WTC11 (cell line): ENCODE measurements at regions not wholly inside any gene's neighbourhood (a gene's known extent, or its start where the extent isn't known, plus 50 kb on each side); places are given as distances from the start of the nearest gene placed in this dataset.
"Not testable (repeated sequence)": the region's sequence is repeated elsewhere in the genome, so short reads cannot be mapped to it uniquely, and the experiment has no call there.

Experiments
- ATAC-seq: fragments of 200-7000 bp; cut with Tn5 transposase; 2 replicates; pipeline ENCODE4 v1.10.0; 2021; ENCODE audit warnings: mild to moderate bottlenecking, moderate library complexity
- CTCF ChIA-PET: fragments of 300-600 bp; sonication (Branson Sonifier 250); formaldehyde crosslinking; loops from one replicate; lab custom pipeline; 2021; ENCODE audit warnings: antibody characterized with exemption; lab: Charles Lee
- POLR2A ChIA-PET: fragments of 350-600 bp; sonication (Branson Sonifier 250); formaldehyde crosslinking; loops from one replicate; lab custom pipeline; 2021; ENCODE audit warnings: antibody characterized with exemption; lab: Charles Lee
- DNase-seq: peaks from one replicate; pipeline ENCODE4 v3.0.0; 2021; ENCODE audit warnings: low spot score
- H3K27ac Mint-ChIP-seq: 2 replicates; pipeline ENCODE4 v1.8.0; 2021; ENCODE audit warnings: mixed read lengths
- H3K27me3 Mint-ChIP-seq: 2 replicates; pipeline ENCODE4 v1.8.0; 2021; ENCODE audit warnings: low read depth, mild to moderate bottlenecking, moderate library complexity, mixed read lengths
- H3K36me3 Mint-ChIP-seq: 2 replicates; pipeline ENCODE4 v1.8.0; 2021; ENCODE audit warnings: mixed read lengths
- H3K4me1 Mint-ChIP-seq: 2 replicates; pipeline ENCODE4 v1.8.0; 2022; ENCODE audit warnings: mixed read lengths
- H3K4me3 Mint-ChIP-seq: 2 replicates; pipeline ENCODE4 v1.8.0; 2021; ENCODE audit warnings: mild to moderate bottlenecking, moderate library complexity, mixed read lengths
- H3K9me3 Mint-ChIP-seq: 2 replicates; pipeline ENCODE4 v1.8.0; 2021; ENCODE audit warnings: mixed read lengths
- ATF3 ChIP-seq: sonication (generic); formaldehyde crosslinking; conservative IDR thresholded peaks from 2 replicates; pipeline ENCODE4 v1.8.1; 2022; ENCODE audit warnings: mild to moderate bottlenecking, missing genetic modification reagents
- E2F4 ChIP-seq: sonication (generic); formaldehyde crosslinking; IDR thresholded peaks from 2 replicates; pipeline ENCODE4 v1.8.1; 2022; ENCODE audit warnings: low read depth, mild to moderate bottlenecking, moderate library complexity, missing genetic modification reagents, borderline replicate concordance
- ERG ChIP-seq: fragments of 250-450 bp; sonication (Bioruptor Pico); IDR thresholded peaks from 2 replicates; pipeline ENCODE4 v1.8.0; 2021; ENCODE audit warnings: mild to moderate bottlenecking
- ETV6 ChIP-seq: sonication (generic); formaldehyde crosslinking; IDR thresholded peaks from 2 replicates; pipeline ENCODE4 v1.8.1; 2022; ENCODE audit warnings: mild to moderate bottlenecking, missing genetic modification reagents
- FOXJ3 ChIP-seq: sonication (generic); formaldehyde crosslinking; IDR thresholded peaks from 2 replicates; pipeline ENCODE4 v1.9.0; 2021; ENCODE audit warnings: missing genetic modification reagents, mild to moderate bottlenecking, borderline replicate concordance
- FOXK1 ChIP-seq: sonication (generic); formaldehyde crosslinking; IDR thresholded peaks from 2 replicates; pipeline ENCODE4 v1.8.0; 2022; ENCODE audit warnings: mild to moderate bottlenecking, moderate library complexity, missing genetic modification reagents
- FOXP1 ChIP-seq: sonication (generic); formaldehyde crosslinking; IDR thresholded peaks from 2 replicates; pipeline ENCODE4 v1.8.0; 2022; ENCODE audit warnings: missing genetic modification reagents, mild to moderate bottlenecking, moderate library complexity, borderline replicate concordance
- HMGXB4 ChIP-seq: sonication (generic); formaldehyde crosslinking; IDR thresholded peaks from 2 replicates; pipeline ENCODE4 v1.8.1; 2023; ENCODE audit warnings: mild to moderate bottlenecking, moderate library complexity, missing genetic modification reagents
- IRF1 ChIP-seq: sonication (generic); formaldehyde crosslinking; IDR thresholded peaks from 2 replicates; pipeline ENCODE4 v1.8.0; 2023; ENCODE audit warnings: missing genetic modification reagents
- JUN ChIP-seq: sonication (generic); formaldehyde crosslinking; IDR thresholded peaks from 2 replicates; pipeline ENCODE4 v1.8.0; 2023; ENCODE audit warnings: mild to moderate bottlenecking, missing genetic modification reagents
- KAT7 ChIP-seq: sonication (generic); formaldehyde crosslinking; IDR thresholded peaks from 2 replicates; pipeline ENCODE4 v1.8.1; 2023; ENCODE audit warnings: missing genetic modification reagents, mild to moderate bottlenecking, borderline replicate concordance
- PRDM15 ChIP-seq: sonication (generic); formaldehyde crosslinking; IDR thresholded peaks from 2 replicates; pipeline ENCODE4 v1.8.0; 2022; ENCODE audit warnings: missing genetic modification reagents
- PREB ChIP-seq: sonication (generic); formaldehyde crosslinking; IDR thresholded peaks from 2 replicates; pipeline ENCODE4 v1.8.1; 2022; ENCODE audit warnings: mild to moderate bottlenecking, missing genetic modification reagents, moderate library complexity, borderline replicate concordance
- TEAD1 ChIP-seq: sonication (generic); formaldehyde crosslinking; IDR thresholded peaks from 2 replicates; pipeline ENCODE4 v1.8.0; 2022; ENCODE audit warnings: mild to moderate bottlenecking, missing genetic modification reagents
- USF2 ChIP-seq: sonication (generic); formaldehyde crosslinking; IDR thresholded peaks from 2 replicates; pipeline ENCODE4 v1.8.1; 2023; ENCODE audit warnings: mild to moderate bottlenecking, missing genetic modification reagents, moderate library complexity
- ZNF219 ChIP-seq: sonication (generic); formaldehyde crosslinking; IDR thresholded peaks from 2 replicates; pipeline ENCODE4 v1.8.0; 2023; ENCODE audit warnings: missing genetic modification reagents, mild to moderate bottlenecking, borderline replicate concordance
- ZNF232 ChIP-seq: sonication (generic); formaldehyde crosslinking; IDR thresholded peaks from 2 replicates; pipeline ENCODE4 v1.8.0; 2022; ENCODE audit warnings: mild to moderate bottlenecking, missing genetic modification reagents
- ZNF263 ChIP-seq: sonication (generic); formaldehyde crosslinking; IDR thresholded peaks from 2 replicates; pipeline ENCODE4 v1.8.1; 2022; ENCODE audit warnings: low read depth, mild to moderate bottlenecking, moderate library complexity, missing genetic modification reagents
- ZNF396 ChIP-seq: fragments of 250-450 bp; sonication (Bioruptor Pico); IDR thresholded peaks from 2 replicates; pipeline ENCODE4 v1.8.0; 2021; ENCODE audit warnings: mild to moderate bottlenecking, moderate library complexity, borderline replicate concordance
- ZNF671 ChIP-seq: fragments of 250-450 bp; sonication (Bioruptor Pico); IDR thresholded peaks from 2 replicates; pipeline ENCODE4 v1.8.0; 2021; ENCODE audit warnings: mild to moderate bottlenecking

GRCh38 chr13:37173214-37173613 is 67.8 kb upstream of the CSNK1A1L start:
- Mint-ChIP-seq H3K4me3 (no peak overlapping the region), H3K9me3 (no peaks in the 10 kb centered on the region; the same call in 1 of the 2 replicates), H3K27me3 (no peaks in the 10 kb centered on the region), H3K27ac (peak overlapping the region; percentile 7), H3K36me3 (no peaks in the 10 kb centered on the region), H3K4me1 (peaks cover 18% of the 10 kb centered on the region)
- no peak for TF ChIP-seq ZNF232 (CRISPR knock-in tag)
- no peak for TF ChIP-seq ERG
- no peak for TF ChIP-seq IRF1 (CRISPR knock-in tag)
- no peak for TF ChIP-seq HMGXB4 (CRISPR knock-in tag)
- ATAC-seq (0 out of 2 replicates have a peak, but pooled peaks have one; percentile 26), DNase-seq (no peak)
- ChIA-PET CTCF (no interaction called here), POLR2A (no interaction called here)

- POLR2A ChIA-PET, CTCF ChIA-PET, H3K4me3 Mint-ChIP-seq, H3K9me3 Mint-ChIP-seq, H3K36me3 Mint-ChIP-seq, DNase-seq, ATAC-seq, H3K27ac Mint-ChIP-seq, H3K27me3 Mint-ChIP-seq: not testable (repeated sequence)
- peaks cover 18% of the 10 kb centered on the region for H3K4me1 Mint-ChIP-seq
These were observed 66.8 kb upstream of the CSNK1A1L start for GRCh38 chr13:37172226-37172625.

GRCh38 chr13:37168926-37169325 is 63.5 kb upstream of the CSNK1A1L start:
- H3K4me3 Mint-ChIP-seq: no peak overlapping the region
- TF ChIP-seq PRDM15 (CRISPR knock-in tag) (no peak), TEAD1 (CRISPR knock-in tag) (no peak), ZNF396 (CRISPR knock-in tag) (no peak), PREB (no peak), JUN (CRISPR knock-in tag) (no peak), FOXP1 (CRISPR knock-in tag) (no peak), ZNF263 (CRISPR knock-in tag) (no peak), ATF3 (no peak), KAT7 (no peak), USF2 (CRISPR knock-in tag) (no peak), ZNF671 (no peak), FOXJ3 (CRISPR knock-in tag) (no peak), ZNF219 (no peak), ETV6 (CRISPR knock-in tag) (no peak), E2F4 (CRISPR knock-in tag) (no peak), ZNF232 (CRISPR knock-in tag) (no peak), FOXK1 (no peak)

More at GRCh38 chr13:37168926-37169325, 63.5 kb upstream of the CSNK1A1L start:
- H3K27me3 Mint-ChIP-seq: no peaks in the 10 kb centered on the region
- peaks cover 2% of the 10 kb centered on the region; the same call in 1 of the 2 replicates for H3K36me3 Mint-ChIP-seq
- DNase-seq (no peak), ATAC-seq (no peak)
- ChIA-PET CTCF (no interaction called here), POLR2A (no interaction called here)
- peaks cover 20% of the 10 kb centered on the region for H3K4me1 Mint-ChIP-seq
- no peak overlapping the region for H3K27ac Mint-ChIP-seq
- no peaks in the 10 kb centered on the region; the same call in 1 of the 2 replicates for H3K9me3 Mint-ChIP-seq
